GM21576 (cell line): ENCODE measurements at regions not wholly inside any gene's neighbourhood (a gene's known extent, or its start where the extent isn't known, plus 50 kb on each side); places are given as distances from the start of the nearest gene placed in this dataset.

Experiments
- ATAC-seq: cut with Tn5 transposase; IDR thresholded peaks from one replicate; pipeline ENCODE4 v1.9.1; 2021; ENCODE audit warnings: mild to moderate bottlenecking, moderate library complexity; ENCODE audit not compliant: unreplicated experiment

DNA sequence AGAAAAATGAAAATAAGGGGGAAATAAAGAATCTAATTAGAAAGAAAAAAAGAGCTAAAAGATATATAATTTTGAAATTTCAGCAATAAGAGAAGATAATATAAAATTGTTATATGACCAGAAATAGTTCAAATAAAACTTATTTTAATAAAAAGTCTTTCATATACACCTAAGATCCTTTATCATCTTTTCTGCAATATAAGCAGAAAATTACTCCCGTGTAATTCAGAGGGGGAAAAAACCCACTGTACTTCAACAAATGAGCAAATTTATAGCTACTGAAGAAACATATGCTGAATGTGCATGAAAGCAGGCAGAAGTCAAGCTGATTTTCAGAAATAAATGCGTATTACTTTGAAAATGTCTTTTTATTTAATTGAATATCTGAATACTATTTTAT lies 771.3 kb downstream of the FAT4 start:
- ATAC-seq: no peak

DNA sequence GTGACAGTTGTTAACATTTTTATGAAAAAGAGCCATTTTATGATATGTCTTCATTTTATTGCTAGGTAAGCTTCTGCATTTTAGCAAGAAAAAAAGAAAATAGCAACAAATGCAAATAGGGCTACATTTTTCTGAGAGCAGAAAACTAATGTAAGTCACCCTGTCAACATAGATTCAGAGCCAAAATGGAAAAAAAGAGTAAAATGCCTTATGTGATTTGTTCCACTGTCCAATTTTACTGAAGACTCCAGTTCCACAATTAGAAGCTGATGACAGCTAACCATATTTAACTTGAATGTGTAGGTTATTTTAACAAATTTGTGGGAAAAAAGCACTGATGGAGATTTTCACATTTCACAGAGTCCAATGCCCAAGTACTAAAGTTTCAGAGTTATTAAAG lies 772.3 kb downstream of the FAT4 start:
- no peak for ATAC-seq

DNA sequence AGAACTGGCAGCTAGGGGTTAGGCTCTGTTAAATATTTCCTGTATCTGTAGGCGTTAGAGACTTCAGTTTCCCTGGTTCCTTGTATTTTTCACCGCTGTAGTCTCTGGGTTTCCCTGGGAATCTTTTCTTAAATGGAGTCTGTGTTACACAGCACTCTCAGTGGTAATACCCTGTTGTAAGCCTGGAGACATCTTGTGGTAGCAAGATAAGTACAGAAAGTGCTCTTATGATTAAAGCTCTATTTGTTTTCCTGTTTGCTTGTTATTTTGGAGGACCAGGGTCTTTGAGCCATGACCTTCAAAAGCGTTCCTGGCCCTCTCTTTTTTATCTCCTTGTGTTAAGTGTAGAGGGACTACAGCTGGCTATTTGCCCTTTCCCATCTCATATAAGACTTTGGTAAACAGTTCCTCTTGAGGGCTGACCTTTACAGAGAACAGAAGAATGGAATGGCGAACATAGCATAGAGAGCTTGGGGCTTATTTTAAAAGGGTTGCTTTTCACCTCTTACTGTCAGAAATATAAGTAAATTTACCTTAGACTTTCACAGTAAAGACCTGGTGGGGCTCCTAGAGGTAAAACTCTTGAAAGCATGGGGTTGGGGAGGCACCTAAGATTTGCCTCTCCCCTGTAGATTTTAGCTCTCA lies 782.5 kb downstream of the FAT4 start:
- ATAC-seq: no peak

DNA sequence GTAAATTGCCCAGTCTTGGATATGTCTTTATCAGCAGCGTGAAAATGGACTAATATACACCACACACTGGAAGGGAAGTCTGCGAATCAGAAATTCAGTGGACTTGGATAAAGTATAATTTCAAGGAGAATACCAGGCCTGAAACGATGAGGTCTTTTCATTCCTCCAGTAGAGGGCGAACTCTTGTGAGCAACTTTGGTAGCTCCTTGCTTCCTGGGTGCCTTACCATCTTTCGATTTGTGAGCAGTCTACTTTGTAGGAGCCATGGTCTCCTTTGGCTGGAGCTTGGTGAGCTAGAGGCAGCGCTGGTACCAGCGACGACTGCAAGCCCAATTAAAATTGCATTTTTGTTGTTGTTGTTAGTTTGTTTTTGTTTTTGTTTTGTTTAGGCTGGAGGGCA lies 791.9 kb downstream of the FAT4 start:
- no peak for ATAC-seq

DNA sequence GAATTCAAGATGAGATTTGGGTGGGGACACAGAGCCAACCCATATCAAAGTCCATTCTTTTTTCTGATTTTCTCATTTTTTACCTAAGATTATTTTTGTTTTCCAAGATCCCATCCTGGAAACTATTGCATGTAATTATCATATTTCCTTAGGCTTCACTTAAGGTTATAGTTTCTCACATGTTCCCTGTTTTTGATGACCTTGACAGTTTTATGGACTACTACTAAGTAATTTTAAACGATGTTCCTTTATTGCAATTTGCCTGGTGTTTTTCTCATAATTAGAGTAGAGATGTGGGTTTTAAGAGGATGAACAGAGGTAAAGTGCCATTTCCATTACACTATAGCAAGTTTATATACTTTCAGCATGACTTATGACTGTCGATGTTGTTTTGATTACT lies 795.1 kb downstream of the FAT4 start:
- no peak for ATAC-seq

DNA sequence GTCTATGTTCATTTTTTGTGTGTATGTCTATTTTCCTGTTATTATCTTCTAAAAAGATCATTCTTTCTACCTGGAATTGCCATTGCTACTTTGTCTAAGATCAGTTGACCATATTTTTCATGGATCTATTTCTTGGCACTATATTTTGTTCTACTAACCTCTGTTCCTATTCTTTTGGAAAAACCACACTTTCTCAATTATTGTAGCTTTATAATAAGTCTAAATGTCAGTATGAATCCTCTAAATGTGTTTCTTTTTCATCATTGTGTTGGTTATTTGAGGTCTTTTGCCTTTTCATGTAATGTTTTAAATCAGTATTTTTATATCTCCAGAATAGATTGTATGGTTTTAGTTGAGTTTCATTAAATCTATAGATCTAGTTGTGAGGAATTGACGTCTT lies 798.3 kb downstream of the FAT4 start:
- ATAC-seq: no peak

DNA sequence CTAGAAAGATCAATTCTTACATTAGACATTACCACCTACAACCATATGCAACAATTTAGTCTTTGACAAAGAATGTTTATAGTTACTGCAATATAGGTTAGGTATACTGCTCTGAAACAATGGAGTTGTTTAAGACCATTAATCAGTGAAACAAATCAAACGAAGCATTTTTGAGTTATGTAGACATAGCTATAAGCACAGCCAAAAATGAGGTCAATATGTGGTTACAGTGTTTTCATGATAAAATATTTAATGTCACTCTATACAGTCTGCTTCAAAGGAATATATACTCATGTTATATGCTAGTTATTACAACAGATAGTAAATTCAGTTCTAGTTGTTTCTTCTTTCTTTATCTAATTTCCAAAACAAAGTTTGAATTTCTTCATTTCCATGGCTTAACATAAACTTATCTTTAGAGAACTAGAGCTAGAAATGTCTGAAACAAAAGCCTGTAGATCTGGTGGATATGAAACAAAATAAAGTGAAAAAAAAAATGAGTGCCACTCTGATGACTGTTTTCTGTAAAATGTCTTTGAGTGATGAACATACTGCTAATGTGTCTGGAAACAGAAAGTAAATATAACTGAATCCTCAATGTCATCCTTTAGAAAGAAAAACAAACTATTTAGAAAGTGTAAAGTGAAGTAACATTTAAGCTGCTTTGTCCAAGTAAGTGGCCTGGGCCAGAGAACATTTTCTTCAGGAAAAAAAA lies 809.0 kb downstream of the FAT4 start:
- ATAC-seq: no peak

DNA sequence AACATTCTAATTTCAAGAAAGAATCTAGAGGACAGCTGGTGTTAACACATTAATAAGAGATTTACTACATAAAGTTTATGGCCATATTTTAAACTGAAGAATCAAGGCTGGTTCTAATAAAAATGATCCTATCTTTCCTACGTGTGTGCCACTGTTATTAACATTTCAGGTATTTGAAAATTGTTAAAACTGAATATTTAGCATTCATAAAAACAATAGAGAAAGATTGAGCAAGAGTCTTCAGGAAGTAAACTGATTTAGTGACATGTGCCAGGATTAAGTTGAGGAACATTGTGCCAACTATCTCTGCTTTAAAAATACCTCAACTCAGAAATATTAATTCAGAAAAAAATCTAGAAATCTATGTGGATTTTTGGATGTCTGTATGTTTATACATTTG lies 810.1 kb downstream of the FAT4 start:
- ATAC-seq: no peak

DNA sequence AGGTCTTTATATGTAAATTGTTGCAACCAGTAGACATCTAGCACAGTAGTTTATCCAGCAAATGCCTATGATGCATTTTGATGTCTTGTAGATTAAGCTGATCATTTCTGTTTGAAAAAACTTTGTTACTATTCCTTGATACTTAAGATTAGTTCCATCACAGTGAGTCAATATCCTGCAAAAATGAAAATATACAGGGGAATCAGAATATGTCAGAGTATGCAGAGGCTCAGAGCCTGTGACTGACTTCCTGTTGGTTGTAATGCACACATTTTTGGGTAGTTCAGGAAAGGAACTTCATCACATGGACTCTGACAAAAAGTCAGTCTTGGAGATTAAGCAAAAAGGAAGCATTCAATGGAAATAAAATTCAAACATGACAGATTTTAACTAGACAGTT lies 815.5 kb downstream of the FAT4 start:
- no peak for ATAC-seq

DNA sequence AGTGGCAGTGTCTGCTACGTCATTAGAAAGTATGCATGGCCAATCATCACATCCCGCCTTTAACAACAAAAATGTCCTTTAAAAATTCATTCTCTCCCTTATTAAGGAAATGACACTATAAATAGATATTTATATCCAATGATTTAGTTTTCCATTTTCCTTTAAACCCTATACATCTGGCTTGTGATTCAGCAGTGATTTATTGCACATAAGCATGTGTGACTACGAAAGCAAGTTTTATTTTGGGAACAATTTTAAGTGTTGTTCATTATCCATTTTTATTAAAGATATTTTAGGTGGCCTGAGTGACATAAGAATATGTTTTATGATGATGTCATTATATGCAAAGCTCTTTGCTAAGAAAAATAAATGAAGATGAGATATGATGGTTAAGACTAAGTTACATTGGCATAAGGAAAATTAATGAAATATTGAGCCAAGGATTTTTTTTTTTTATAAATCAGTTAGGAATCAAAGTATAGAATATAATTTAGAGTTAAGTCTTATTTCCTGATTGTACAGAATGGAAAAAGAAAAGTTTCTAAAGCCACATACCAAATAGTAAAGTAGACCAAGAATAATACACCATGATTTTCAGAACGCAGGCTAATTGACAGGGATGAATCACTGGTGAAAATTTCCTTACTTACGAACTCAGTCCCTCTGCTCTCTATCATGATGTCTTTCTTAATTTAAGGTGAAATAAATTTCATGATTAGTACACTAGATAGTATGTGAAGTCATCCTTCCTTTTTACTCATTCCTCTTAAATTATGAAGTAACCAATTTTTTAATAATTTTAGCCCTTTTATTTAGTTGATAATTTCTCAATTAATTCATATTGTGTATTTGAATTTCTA lies 822.4 kb downstream of the FAT4 start:
- no peak for ATAC-seq

DNA sequence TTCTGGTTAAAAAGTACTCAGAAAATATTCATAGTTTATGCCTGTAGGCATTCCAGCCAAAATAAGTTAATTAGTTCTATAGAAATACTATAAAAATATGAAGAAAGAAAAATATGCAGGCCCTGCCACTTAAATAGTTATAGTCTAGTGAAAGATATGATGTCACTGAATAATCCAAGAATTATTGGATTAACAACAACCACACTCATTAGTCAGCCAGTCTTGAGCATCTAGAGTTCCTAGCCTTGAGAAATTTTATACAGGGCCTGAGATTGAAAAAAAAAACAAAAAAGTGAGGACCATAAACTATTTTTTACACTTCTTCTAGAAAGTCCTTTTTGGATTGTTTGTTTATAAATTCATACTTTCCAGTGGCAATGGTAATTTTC lies 823.0 kb downstream of the FAT4 start:
- ATAC-seq: no peak

DNA sequence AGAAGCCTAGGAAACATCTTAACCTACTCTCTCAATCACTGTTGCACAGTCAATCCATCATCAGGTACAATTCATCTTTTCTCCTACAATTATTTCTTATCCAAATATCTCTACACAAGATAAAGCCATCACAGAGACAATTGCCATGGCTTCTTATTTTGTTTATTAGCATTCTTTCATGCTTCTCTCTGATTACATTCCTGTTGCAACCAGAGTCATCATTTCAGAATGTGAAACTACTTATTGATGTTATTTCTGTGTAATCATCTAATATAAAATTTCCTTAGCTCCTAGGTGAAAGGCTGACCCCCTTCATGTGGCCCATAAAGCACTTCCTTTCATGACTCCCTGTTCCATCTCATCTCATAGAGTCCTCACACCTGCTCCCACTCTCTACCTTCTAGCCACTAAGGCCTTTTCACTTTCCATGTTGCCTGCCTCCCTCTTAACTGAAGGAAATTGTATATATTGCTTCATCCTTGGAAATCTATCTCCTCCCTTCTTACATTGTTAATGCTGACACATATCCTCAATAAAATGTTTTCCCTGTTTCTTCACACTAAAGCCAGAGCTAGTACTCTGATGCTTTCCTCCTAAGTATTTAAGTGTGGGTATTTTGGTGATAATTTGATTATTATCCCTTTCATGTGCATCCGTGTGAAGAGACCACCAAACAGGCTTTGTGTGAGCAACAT lies 829.9 kb downstream of the FAT4 start:
- no peak for ATAC-seq

DNA sequence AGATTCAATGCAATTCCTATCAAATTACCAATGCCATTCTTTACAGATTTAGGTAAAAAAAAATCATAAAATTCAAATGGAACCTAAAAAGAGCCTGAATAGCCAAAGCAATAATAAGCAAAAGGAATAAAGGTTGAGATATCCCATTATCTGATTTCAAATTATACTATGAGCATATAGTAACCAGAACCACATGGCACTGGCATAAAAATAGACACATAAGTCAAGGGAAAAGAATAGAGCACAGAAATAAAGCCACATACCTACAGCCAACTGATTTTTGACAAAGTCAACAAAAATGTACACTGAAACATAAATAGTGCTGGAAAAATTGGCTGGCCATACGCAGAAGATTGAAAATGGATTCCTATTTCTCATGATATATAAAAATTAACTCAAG lies 853.7 kb downstream of the FAT4 start:
- no peak for ATAC-seq

DNA sequence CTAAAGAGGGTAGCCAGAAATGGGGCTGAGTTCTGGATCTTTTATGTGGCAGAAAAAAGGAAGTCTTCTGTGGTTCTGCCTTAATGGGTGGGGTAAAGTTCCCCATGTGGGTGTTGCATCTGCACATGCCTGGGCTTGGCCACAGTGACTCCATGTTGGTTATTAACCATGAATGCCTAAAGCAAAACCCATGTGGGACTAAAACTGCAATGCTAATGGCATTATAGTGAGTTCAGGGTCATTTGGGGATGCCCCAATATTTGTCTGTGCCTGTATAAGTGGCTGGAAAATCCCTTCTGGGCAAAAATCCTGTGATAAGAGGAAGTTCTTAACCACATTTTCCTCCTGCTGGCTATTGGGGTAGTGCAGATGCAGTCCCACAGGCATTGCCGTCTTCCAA lies 857.4 kb downstream of the FAT4 start:
- no peak for ATAC-seq

DNA sequence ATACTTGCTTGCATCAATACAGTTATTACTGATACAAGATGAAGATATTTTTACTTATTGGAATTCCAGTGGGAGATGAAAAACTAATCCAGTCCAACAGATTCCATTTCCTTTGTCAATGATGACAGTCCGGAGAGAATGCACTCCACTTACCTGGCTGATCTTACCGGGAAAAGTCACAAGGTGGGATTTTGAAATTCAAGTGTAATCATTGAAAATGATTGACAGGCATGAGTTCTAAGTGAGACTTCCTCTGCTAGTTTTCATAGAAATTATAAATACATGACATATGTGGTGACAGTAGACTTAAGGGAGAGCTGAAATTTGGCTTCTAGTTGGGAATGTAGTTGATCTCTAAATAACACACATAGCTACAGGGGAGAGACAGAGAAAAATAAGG lies 859.9 kb downstream of the FAT4 start:
- no peak for ATAC-seq

DNA sequence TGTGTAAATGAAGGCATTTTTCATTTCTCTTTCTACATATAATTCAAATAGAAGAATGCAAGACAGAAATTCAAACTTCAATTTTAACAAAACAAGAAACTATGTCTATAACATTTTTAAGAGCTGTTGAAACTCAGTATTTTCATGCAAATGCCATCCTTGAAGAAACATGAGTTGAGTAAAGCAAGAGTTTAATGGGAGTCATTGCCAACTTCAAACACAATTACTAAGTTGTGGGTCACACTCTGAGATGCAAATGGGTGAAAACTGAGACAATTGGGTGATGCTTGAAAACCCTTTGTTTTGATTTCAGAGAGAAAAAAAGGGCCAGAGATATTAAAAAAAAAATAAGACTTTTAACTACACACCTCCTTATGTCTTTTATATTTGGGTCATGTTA lies 865.9 kb downstream of the FAT4 start:
- no peak for ATAC-seq

DNA sequence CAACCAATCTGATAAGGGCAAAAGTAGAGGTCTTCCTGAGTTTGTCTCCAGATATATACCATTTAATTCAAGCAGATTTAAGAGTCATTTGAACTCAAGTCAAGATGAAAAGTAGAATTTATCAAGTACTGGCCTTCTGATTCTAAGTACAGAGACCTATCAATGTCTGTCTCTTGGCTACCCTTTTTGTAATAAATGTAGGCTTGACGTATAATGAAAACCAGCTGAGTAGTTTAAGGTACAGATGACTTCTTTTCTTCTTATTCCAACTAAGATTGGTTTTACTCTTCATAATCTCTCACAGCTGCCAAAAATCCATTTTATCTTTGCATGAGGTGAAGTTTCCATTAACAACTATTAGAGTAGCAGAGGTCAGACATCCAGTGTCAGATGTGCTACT lies 867.6 kb downstream of the FAT4 start:
- ATAC-seq: no peak

DNA sequence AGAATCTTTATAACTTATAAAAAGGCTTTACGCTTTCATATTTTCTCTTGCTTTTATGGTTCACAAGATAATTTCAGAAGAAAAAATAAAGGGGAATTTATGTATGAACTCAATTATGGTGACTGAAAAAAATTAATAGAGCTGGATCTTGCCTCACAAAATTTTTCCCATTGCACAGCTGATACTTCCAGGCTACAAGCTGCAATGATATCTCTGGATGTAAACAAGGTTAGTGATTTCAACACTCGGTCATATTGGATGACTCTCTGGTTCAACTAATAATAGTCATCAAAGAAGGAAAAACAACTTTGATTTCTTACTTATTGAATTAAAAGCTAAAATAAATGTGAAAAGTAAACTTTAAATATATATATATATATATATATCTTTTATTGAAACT lies 868.0 kb downstream of the FAT4 start:
- no peak for ATAC-seq

DNA sequence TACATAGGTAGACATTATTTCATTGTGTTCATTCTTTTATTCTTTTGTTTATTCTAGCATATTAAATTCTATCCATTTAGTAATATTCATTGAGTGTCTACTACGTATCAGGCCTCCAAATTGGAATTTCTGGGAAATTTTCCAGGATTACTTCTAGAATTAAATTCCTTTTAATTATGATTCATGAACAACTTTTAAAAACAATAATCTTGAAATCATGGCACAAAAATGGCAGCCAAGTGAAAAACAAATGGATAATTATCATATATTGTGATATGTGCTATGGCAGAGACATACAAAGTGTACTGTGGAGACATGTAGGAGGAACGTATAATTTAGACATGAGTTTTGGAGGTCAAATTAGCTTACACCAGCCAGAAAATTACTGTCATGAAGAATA lies 868.5 kb downstream of the FAT4 start:
- no peak for ATAC-seq

DNA sequence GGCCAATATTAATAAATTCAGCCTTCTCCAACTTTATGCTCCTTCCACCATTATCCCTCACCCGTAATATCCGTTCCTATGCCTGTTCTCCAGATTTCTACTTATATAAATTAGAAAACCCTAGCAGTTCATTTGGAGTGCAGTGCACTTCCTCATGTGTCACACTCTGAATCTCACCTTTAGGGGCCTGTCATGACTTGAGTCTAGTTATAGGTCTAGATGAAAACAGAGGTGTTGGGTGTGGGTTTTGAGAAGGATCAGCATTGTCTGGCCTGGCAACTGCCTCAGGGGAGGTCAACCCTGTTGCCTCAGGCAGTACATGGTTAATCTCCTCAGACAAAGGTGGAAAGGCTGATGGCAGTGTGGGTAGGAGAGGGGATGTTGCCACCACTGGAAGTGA lies 876.8 kb downstream of the FAT4 start:
- no peak for ATAC-seq

DNA sequence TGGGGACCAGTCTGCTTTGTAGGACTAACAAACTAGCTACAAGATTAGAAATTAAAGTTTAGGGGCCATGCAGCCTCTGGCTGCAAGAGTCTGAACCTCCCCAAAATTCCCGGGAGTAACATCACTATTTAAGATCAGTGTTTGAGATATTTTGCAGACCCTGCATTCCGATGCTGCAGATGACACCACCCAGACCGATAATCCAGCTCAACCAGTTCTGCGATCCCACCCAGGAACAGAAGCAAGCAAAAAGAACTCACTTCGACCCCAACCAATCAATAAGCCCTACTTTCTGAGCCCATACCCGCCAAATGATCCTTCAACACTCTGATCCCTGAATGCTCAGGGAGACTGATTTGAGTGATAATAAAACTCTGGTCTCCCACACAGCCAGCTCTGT lies 877.8 kb downstream of the FAT4 start:
- ATAC-seq: no peak
